ENCODE measurements at regions not wholly inside any gene's neighbourhood (a gene's known extent, or its start where the extent isn't known, plus 50 kb on each side); places are given as distances from the start of the nearest gene placed in this dataset.

DNA sequence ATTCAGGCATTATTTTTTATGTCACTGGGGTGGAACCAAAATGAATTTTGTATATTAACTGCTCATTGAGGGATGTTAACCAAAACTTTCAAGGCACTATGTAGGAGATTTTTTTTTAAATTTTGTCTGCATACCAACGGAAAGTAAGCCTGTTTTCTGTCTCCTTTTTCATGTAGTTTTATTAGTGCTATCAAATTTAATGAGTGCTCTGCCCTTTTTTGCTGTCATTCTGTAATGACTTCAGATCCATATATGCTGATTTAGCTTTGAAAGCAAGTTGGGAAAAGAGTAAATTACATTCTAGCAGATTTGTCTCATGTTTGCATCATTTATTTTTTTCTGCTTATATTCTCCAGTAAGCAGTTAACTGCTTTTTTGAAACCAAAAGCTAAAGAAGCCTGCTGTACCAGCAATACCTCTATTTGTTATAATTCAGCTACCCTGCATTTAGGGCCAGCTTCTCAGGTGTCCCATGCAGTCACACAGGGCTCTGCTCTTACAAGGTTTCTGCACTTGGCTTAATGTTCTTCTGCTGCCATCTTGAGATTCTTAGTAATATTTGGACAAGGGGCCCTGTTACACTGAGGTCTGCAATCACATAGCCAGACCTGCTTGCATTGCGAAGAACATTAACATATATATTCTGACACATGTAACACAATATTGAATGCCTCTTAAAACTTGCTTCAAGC lies 429.0 kb downstream of the UTRN start:
- WGBS (ENCODE audit: insufficient coverage), result 100% methylated on average over 1 of the region's 2 CpGs
- H3K4me2 ChIP-seq (replicated peaks; ENCODE audit: low read depth, low read length, poor library complexity, severe bottlenecking), result no peak overlapping the region
- no peaks in the 10 kb centered on the region for H3K27me3 Mint-ChIP-seq
- DNase-seq (no peak), ATAC-seq (ENCODE audit: low read depth) (no peak)
- H3K4me1 Mint-ChIP-seq, result no peaks in the 10 kb centered on the region
- no peak overlapping the region for H3K9ac ChIP-seq (ENCODE audit: low read length)
- H3K27me3 ChIP-seq (replicated peaks in 1 of 4; ENCODE audit: control extremely low read depth in 1 of 4, control insufficient read depth in 3 of 4, insufficient read depth in 4 of 4, low read length in 3 of 4), result no peaks in the 10 kb centered on the region
- H3K27ac ChIP-seq (ENCODE audit: low read length in 2 of 2), result no peak overlapping the region
- peaks cover 0 to 8% of the 10 kb centered on the region in 2 experiments for H3K36me3 ChIP-seq (replicated peaks in 1 of 2; ENCODE audit: control extremely low read depth in 1 of 2, control insufficient read depth in 1 of 2, extremely low read depth in 1 of 2, insufficient read depth in 2 of 2, low read length in 1 of 2)
- no peak overlapping the region for H3K4me3 ChIP-seq (ENCODE audit: control extremely low read depth in 1 of 5, extremely low read depth in 1 of 5, insufficient read depth in 1 of 5, low read depth in 2 of 5, low read length in 4 of 5)
- H3K4me1 ChIP-seq (ENCODE audit: control insufficient read depth in 2 of 2, insufficient read depth in 2 of 2, low read length in 2 of 2), result no peaks in the 10 kb centered on the region
- ChIA-PET POLR2A (no interaction called here), CTCF (no interaction called here)
- H3K9me3 Mint-ChIP-seq (ENCODE audit: insufficient read depth), result no peaks in the 10 kb centered on the region
- H3K9me3 ChIP-seq (ENCODE audit: control extremely low read depth in 1 of 3, control insufficient read depth in 2 of 3, insufficient read depth in 1 of 3, low read length in 2 of 3), result no peaks in the 10 kb centered on the region
- H3K79me2 ChIP-seq (ENCODE audit: control insufficient read depth, insufficient read depth, low read length), result no peaks in the 10 kb centered on the region
- no peak overlapping the region for H3K27ac Mint-ChIP-seq
- H2AFZ ChIP-seq (ENCODE audit: insufficient read depth, low read depth, low read length, poor library complexity, severe bottlenecking), result no peak overlapping the region
- no peak for TF ChIP-seq EZH2 (IDR thresholded peaks at IDR 0.05; ENCODE audit: borderline replicate concordance, insufficient read depth, low read depth, low read length, poor library complexity, severe bottlenecking)
- TF ChIP-seq CTCF (IDR thresholded peaks at IDR 0.05), result no peak
- no peak overlapping the region for H3K4me3 Mint-ChIP-seq
- peaks cover 10% of the 10 kb centered on the region for H4K20me1 ChIP-seq (ENCODE audit: control insufficient read depth, insufficient read depth, low read length, poor library complexity, severe bottlenecking)
- intact Hi-C loops (cut with micrococcal nuclease), result no loop called here

GRCh38 chr6:144715344-144715743 lies 430.2 kb downstream of the UTRN start:
- Histone ChIP-seq H3K9me3 (ENCODE audit: control extremely low read depth in 1 of 3, control insufficient read depth in 2 of 3, insufficient read depth in 1 of 3, low read length in 2 of 3) (no peaks in the 10 kb centered on the region), H3K79me2 (ENCODE audit: control insufficient read depth, insufficient read depth, low read length) (no peaks in the 10 kb centered on the region), H3K4me1 (ENCODE audit: control insufficient read depth in 2 of 2, insufficient read depth in 2 of 2, low read length in 2 of 2) (no peaks in the 10 kb centered on the region), H3K9ac (ENCODE audit: low read length) (no peak overlapping the region), H3K36me3 (replicated peaks in 1 of 2; ENCODE audit: control extremely low read depth in 1 of 2, control insufficient read depth in 1 of 2, extremely low read depth in 1 of 2, insufficient read depth in 2 of 2, low read length in 1 of 2) (peaks cover 2 to 7% of the 10 kb centered on the region in 2 experiments), H2AFZ (ENCODE audit: insufficient read depth, low read depth, low read length, poor library complexity, severe bottlenecking) (no peak overlapping the region), H3K27ac (ENCODE audit: low read length in 2 of 2) (no peak overlapping the region), H3K27me3 (replicated peaks in 1 of 4; ENCODE audit: control extremely low read depth in 1 of 4, control insufficient read depth in 3 of 4, insufficient read depth in 4 of 4, low read length in 3 of 4) (no peaks in the 10 kb centered on the region), H3K4me2 (replicated peaks; ENCODE audit: low read depth, low read length, poor library complexity, severe bottlenecking) (no peak overlapping the region), H3K4me3 (ENCODE audit: control extremely low read depth in 1 of 5, extremely low read depth in 1 of 5, insufficient read depth in 1 of 5, low read depth in 2 of 5, low read length in 4 of 5) (no peak overlapping the region), H4K20me1 (ENCODE audit: control insufficient read depth, insufficient read depth, low read length, poor library complexity, severe bottlenecking) (peaks cover 10% of the 10 kb centered on the region)
- Mint-ChIP-seq H3K27ac (no peak overlapping the region), H3K27me3 (no peaks in the 10 kb centered on the region), H3K4me1 (no peaks in the 10 kb centered on the region), H3K4me3 (no peak overlapping the region), H3K9me3 (ENCODE audit: insufficient read depth) (no peaks in the 10 kb centered on the region)
- DNase-seq (no peak), ATAC-seq (ENCODE audit: low read depth) (no peak)
- ChIA-PET CTCF (no interaction called here), POLR2A (no interaction called here)
- TF ChIP-seq EZH2 (IDR thresholded peaks at IDR 0.05; ENCODE audit: borderline replicate concordance, insufficient read depth, low read depth, low read length, poor library complexity, severe bottlenecking) (no peak), CTCF (IDR thresholded peaks at IDR 0.05) (no peak)
- WGBS (ENCODE audit: insufficient coverage), result 91% methylated on average over 2 of the region's 2 CpGs
- intact Hi-C loops (cut with micrococcal nuclease), result no loop called here
